ENCODE measurements at regions not wholly inside any gene's neighbourhood (a gene's known extent, or its start where the extent isn't known, plus 50 kb on each side); places are given as distances from the start of the nearest gene placed in this dataset.

GRCh38 chr6:14660806-14661579, 543.4 kb downstream of the CD83 start:
- no peak for DNase-seq

- no peak for DNase-seq
Measured at GRCh38 chr6:14661691-14662090, 544.1 kb downstream of the CD83 start.

GRCh38 chr6:14664112-14664601, 546.6 kb downstream of the CD83 start:
- DNase-seq: no peak

GRCh38 chr6:14664621-14665315, 547.2 kb downstream of the CD83 start:
- no peak for DNase-seq

- DNase-seq: no peak
Measured at GRCh38 chr6:14665827-14666724, 548.5 kb downstream of the CD83 start.

GRCh38 chr6:14670806-14671205, 553.2 kb downstream of the CD83 start:
- DNase-seq: no peak

- peak in 1 of 2 donors; percentile 24 for DNase-seq
Measured at GRCh38 chr6:14671261-14671681, 553.7 kb downstream of the CD83 start.

- no peak for DNase-seq
Measured at GRCh38 chr6:14671937-14672336, 554.4 kb downstream of the CD83 start.

GRCh38 chr6:14673201-14673600, 555.6 kb downstream of the CD83 start:
- DNase-seq: no peak

GRCh38 chr6:14674458-14674857, 556.9 kb downstream of the CD83 start:
- no peak for DNase-seq

- no peak for DNase-seq
Measured at GRCh38 chr6:14674867-14675648, 557.5 kb downstream of the CD83 start.

GRCh38 chr6:14676064-14676463, 558.5 kb downstream of the CD83 start:
- DNase-seq: no peak

GRCh38 chr6:14676977-14677781, 559.6 kb downstream of the CD83 start:
- no peak for DNase-seq

GRCh38 chr6:14681699-14682487, 564.0 kb upstream of the JARID2 start:
- DNase-seq: no peak

GRCh38 chr6:14682812-14683211, 563.1 kb upstream of the JARID2 start:
- DNase-seq: no peak

GRCh38 chr6:14689639-14690038, 556.2 kb upstream of the JARID2 start:
- no peak for DNase-seq

GRCh38 chr6:14690120-14691056, 555.5 kb upstream of the JARID2 start:
- no peak for DNase-seq

GRCh38 chr6:14692208-14692607, 553.7 kb upstream of the JARID2 start:
- no peak for DNase-seq

Data from right lung (tissue), 2 donors.